PC-3 (cell line): ENCODE measurements at regions not wholly inside any gene's neighbourhood (a gene's known extent, or its start where the extent isn't known, plus 50 kb on each side); places are given as distances from the start of the nearest gene placed in this dataset.

ENCODE experiments used
- ATAC-seq: fragments of 200-7000 bp; cut with Tn5 transposase; 2 replicates; pipeline ENCODE4 v1.9.1; 2020; ENCODE audit warnings: mild to moderate bottlenecking, moderate library complexity
- BruUV-seq: library from RNA; stranded (reverse); fragments of 400-500 nt; replicated peaks from 2 replicates; lab custom pipeline; 2021; lab: Mats Ljungman, UMichigan
- CTCF ChIA-PET: fragments of 300-600 bp; sonication (Branson Sonifier 250); formaldehyde crosslinking; loops from one replicate; lab custom pipeline; 2022; ENCODE audit warnings: antibody characterized with exemption; lab: Charles Lee
- POLR2A ChIA-PET: fragments of 300-600 bp; sonication (Branson Sonifier 250); formaldehyde crosslinking; loops from one replicate; lab custom pipeline; 2022; ENCODE audit warnings: antibody characterized with exemption; ENCODE audit not compliant: unreplicated experiment; lab: Charles Lee
- DNase-seq: peaks from one replicate; pipeline ENCODE4 v3.0.0-alpha.2; 2015
- H2AFZ ChIP-seq: fragments of 300-600 bp; sonication (generic); 2 replicates; pipeline ENCODE4 v1.6.0; 2016; ENCODE audit warnings: antibody characterized with exemption, low read length
- H3F3A ChIP-seq: fragments of 300-600 bp; sonication (generic); one replicate; pipeline ENCODE4 v1.6.0; 2017; ENCODE audit warnings: antibody characterized with exemption, low read length, control low read depth, mild to moderate bottlenecking; ENCODE audit not compliant: unreplicated experiment
- H3K27ac ChIP-seq: fragments of 300-600 bp; sonication (generic); 2 replicates; pipeline ENCODE4 v1.5.1; 2016; ENCODE audit warnings: mild to moderate bottlenecking, low read length
- H3K27me3 ChIP-seq: fragments of 300-600 bp; sonication (generic); 2 replicates; pipeline ENCODE4 v1.6.1; 2016; ENCODE audit warnings: low read length, mixed read lengths
- H3K36me3 ChIP-seq: fragments of 300-600 bp; sonication (generic); 2 replicates; pipeline ENCODE4 v1.6.1; 2016; ENCODE audit warnings: low read depth, mixed run types, low read length, mixed read lengths
- H3K4me1 ChIP-seq: fragments of 300-600 bp; sonication (generic); 2 replicates; pipeline ENCODE4 v1.5.1; 2016; ENCODE audit warnings: low read length; ENCODE audit not compliant: insufficient read depth
- H3K4me2 ChIP-seq: fragments of 300-600 bp; sonication (generic); 2 replicates; pipeline ENCODE4 v1.6.0; 2016; ENCODE audit warnings: low read length
- H3K4me3 ChIP-seq: fragments of 300-600 bp; sonication (generic); 2 replicates; pipeline ENCODE4 v1.5.1; 2016; ENCODE audit warnings: mild to moderate bottlenecking, low read length, mixed read lengths
- H3K79me2 ChIP-seq: fragments of 300-600 bp; sonication (generic); 2 replicates; pipeline ENCODE4 v1.6.1; 2017; ENCODE audit warnings: low read length, mixed read lengths
- H3K9ac ChIP-seq: fragments of 300-600 bp; sonication (generic); 2 replicates; pipeline ENCODE4 v1.6.0; 2016; ENCODE audit warnings: mild to moderate bottlenecking, low read length
- H3K9me2 ChIP-seq: fragments of 300-600 bp; sonication (generic); replicated peaks from 2 replicates; pipeline ENCODE4 v1.6.1; 2016; ENCODE audit warnings: mixed run types, low read length, mixed read lengths
- H3K9me3 ChIP-seq: fragments of 300-600 bp; sonication (generic); 2 replicates; pipeline ENCODE4 v1.6.1; 2016; ENCODE audit warnings: low read length, mixed read lengths
- H4K20me1 ChIP-seq: fragments of 300-600 bp; sonication (generic); 2 replicates; pipeline ENCODE4 v1.6.1; 2016; ENCODE audit warnings: low read length, mixed read lengths
- CTCF ChIP-seq: fragments of 300-600 bp; sonication (generic); conservative IDR thresholded peaks from 2 replicates; pipeline ENCODE4 v1.5.1; 2017; ENCODE audit warnings: antibody characterized with exemption, low read depth, mild to moderate bottlenecking, low read length
- EZH2 ChIP-seq: fragments of 300-600 bp; sonication (generic); IDR thresholded peaks from one replicate; pipeline ENCODE4 v1.6.1; 2017; ENCODE audit warnings: antibody characterized with exemption, mild to moderate bottlenecking, low read length; ENCODE audit not compliant: unreplicated experiment
- EZH2phosphoT487 ChIP-seq: fragments of 300-600 bp; sonication (generic); IDR thresholded peaks from 2 replicates; pipeline ENCODE4 v1.6.1; 2018; ENCODE audit warnings: mild to moderate bottlenecking, antibody characterized with exemption, low read length, borderline replicate concordance
- intact Hi-C: fragments of 100-400 bp; cut with micrococcal nuclease; formaldehyde crosslinking; loops from 2 replicates; pipeline ENCODE4 v1.9.0; 2023

DNA sequence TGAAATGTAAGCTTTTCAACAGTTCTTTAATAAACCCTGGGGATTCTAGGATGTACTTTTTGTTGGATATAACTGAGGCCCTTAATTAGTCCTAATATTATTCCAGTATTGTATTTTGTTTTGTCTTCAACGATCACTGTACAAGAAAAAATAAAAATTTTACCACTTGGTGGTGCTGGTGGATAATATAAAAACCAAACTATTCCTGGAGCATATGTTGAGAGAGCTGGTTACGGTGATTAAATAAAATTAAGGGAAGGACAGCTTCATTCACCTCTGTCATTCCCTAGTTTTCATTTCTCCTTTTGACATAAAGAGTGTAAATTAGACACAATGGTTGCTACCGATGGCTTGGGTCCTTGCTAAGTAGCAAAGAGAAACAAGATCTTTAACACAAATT, 598.6 kb upstream of the PCDH20 start:
- Histone ChIP-seq H3K4me3 (peak overlapping the region; percentile 46; the same call in 1 of the 2 replicates), H3K4me1 (no peaks in the 10 kb centered on the region), H3F3A (no peaks in the 10 kb centered on the region), H3K27me3 (no peaks in the 10 kb centered on the region), H2AFZ (peak overlapping the region; percentile 49; the same call in 1 of the 2 replicates), H3K9me3 (no peaks in the 10 kb centered on the region), H3K9me2 (no peaks in the 10 kb centered on the region), H3K27ac (no peak overlapping the region), H3K4me2 (peak overlapping the region; percentile 65; the same call in 1 of the 2 replicates), H3K36me3 (no peaks in the 10 kb centered on the region), H3K9ac (no peak overlapping the region), H4K20me1 (no peaks in the 10 kb centered on the region), H3K79me2 (no peaks in the 10 kb centered on the region)
- ATAC-seq = peak; percentile 53; the same call in 1 of the 2 replicates
- no TSS peak for BruUV-seq
- intact Hi-C loops = loop anchor here (1.0 kb wide), 2 partner anchors 105 to 344 kb away; no protein-coding TSS in a partner anchor
- ChIA-PET CTCF (no interaction called here), POLR2A (no interaction called here)
- peak; percentile 54 for DNase-seq
- TF ChIP-seq EZH2phosphoT487 (no peak), CTCF (peak; percentile 49)

DNA sequence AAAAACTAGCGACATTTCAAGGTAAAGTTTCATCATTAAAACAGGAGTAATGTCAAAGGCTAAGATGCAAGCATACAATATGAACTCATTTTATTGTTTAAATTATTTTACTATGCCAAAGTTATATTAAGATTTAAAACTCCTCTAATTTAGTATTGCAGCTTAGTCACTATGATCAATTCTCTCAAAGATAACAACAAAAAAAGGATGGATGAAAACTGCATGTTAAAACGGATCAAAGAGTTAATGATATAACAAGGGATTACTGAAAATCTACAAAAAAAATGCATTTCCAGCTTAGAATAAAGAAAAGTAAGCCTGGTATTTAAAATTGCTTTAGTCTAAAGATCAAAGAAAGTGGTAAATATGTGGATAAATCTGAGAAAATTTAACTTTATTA, 587.8 kb upstream of the PCDH20 start:
- Histone ChIP-seq H3K36me3 (no peaks in the 10 kb centered on the region), H3F3A (no peaks in the 10 kb centered on the region), H3K9me3 (no peaks in the 10 kb centered on the region), H3K27me3 (no peaks in the 10 kb centered on the region), H3K9me2 (no peaks in the 10 kb centered on the region), H3K9ac (no peak overlapping the region), H3K4me1 (no peaks in the 10 kb centered on the region), H3K79me2 (no peaks in the 10 kb centered on the region), H4K20me1 (no peaks in the 10 kb centered on the region), H3K4me2 (no peak overlapping the region), H3K4me3 (no peak overlapping the region), H3K27ac (no peak overlapping the region), H2AFZ (no peak overlapping the region)
- ChIA-PET CTCF (no interaction called here), POLR2A (no interaction called here)
- DNase-seq (no peak), ATAC-seq (no peak)
- no TSS peak for BruUV-seq
- intact Hi-C loops = no loop called here
- TF ChIP-seq EZH2phosphoT487 (no peak), EZH2 (no peak), CTCF (no peak)

- H3K27ac ChIP-seq = no peak overlapping the region
- no peaks in the 10 kb centered on the region for H3K9me2 ChIP-seq
- H3F3A ChIP-seq = no peaks in the 10 kb centered on the region
- DNase-seq (no peak), ATAC-seq (no peak)
- no peaks in the 10 kb centered on the region for H3K27me3 ChIP-seq
- ChIA-PET CTCF (no interaction called here), POLR2A (no interaction called here)
- H3K9ac ChIP-seq = no peak overlapping the region
- intact Hi-C loops = no loop called here
- H2AFZ ChIP-seq = no peak overlapping the region
- no peaks in the 10 kb centered on the region for H3K36me3 ChIP-seq
- H3K4me3 ChIP-seq = no peak overlapping the region
- no TSS peak for BruUV-seq
- no peaks in the 10 kb centered on the region for H3K4me1 ChIP-seq
- TF ChIP-seq EZH2phosphoT487 (no peak), EZH2 (no peak), CTCF (no peak)
- H3K9me3 ChIP-seq = no peaks in the 10 kb centered on the region
- no peaks in the 10 kb centered on the region for H4K20me1 ChIP-seq
- H3K4me2 ChIP-seq = no peak overlapping the region
- H3K79me2 ChIP-seq = no peaks in the 10 kb centered on the region
Observed at GRCh38 chr13:61994174-61994573, 578.5 kb upstream of the PCDH20 start.
